ENCODE measurements at regions not wholly inside any gene's neighbourhood (a gene's known extent, or its start where the extent isn't known, plus 50 kb on each side); places are given as distances from the start of the nearest gene placed in this dataset.

DNA sequence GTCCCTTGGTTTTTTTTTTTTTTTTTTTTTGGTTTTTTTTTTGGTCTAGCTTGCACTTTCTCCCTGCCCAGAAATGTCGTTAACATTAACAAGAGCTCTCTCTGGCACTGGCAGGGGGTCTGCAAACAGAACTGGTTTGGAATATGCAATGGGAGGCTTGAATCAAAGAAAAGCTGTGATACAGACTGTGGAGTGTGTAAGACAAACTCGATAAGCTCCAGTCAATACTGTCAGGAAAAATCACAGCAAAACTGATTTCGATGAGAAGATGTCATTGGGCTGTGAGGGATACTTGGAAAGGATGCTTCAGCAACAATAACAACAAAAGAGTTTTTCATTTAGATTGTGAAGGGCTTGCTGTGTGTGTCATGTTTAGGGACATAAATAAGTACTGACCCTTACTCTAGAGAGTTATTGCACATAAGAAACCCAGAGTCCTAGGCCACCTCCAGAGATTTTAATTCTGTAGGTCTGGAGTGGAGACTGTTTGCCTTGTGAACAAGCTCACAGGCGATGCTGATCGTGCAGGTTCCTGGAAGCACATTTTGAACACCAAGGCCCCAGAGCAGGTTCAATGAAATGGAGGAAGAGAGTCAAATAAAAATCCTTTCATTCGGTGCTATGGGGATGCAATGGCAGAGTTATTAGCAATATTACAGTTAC, 470.7 kb upstream of the RBFOX1 start:
- TF ChIP-seq EP300 (IDR thresholded peaks at IDR 0.05; ENCODE audit: borderline replicate concordance): no peak
- TF ChIP-seq EGR1 (IDR thresholded peaks at IDR 0.05): no peak
- TF ChIP-seq TEAD4 (IDR thresholded peaks at IDR 0.05): no peak
- TF ChIP-seq CEBPB (IDR thresholded peaks at IDR 0.05): no peak
- TF ChIP-seq FOXM1 (IDR thresholded peaks at IDR 0.05; ENCODE audit: borderline replicate concordance, low read depth): no peak
- no peak for TF ChIP-seq CREB1 (IDR thresholded peaks at IDR 0.05; ENCODE audit: low read depth)
- TF ChIP-seq ZBTB7A (IDR thresholded peaks at IDR 0.05; ENCODE audit: low read depth): no peak
- no peak for TF ChIP-seq TCF12 (IDR thresholded peaks at IDR 0.05; ENCODE audit: low read depth)
- TF ChIP-seq RAD21 (IDR thresholded peaks at IDR 0.05; ENCODE audit: low read depth): no peak
- TF ChIP-seq TAF1 (IDR thresholded peaks at IDR 0.05; ENCODE audit: low read depth): no peak
- no peak for TF ChIP-seq YY1 (IDR thresholded peaks at IDR 0.05; ENCODE audit: low read depth)
- TF ChIP-seq, protein P1, sequence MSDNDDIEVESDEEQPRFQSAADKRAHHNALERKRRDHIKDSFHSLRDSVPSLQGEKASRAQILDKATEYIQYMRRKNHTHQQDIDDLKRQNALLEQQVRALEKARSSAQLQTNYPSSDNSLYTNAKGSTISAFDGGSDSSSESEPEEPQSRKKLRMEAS (IDR thresholded peaks at IDR 0.05): no peak
- TF ChIP-seq, protein P2, sequence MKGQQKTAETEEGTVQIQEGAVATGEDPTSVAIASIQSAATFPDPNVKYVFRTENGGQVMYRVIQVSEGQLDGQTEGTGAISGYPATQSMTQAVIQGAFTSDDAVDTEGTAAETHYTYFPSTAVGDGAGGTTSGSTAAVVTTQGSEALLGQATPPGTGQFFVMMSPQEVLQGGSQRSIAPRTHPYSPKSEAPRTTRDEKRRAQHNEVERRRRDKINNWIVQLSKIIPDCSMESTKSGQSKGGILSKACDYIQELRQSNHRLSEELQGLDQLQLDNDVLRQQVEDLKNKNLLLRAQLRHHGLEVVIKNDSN (IDR thresholded peaks at IDR 0.05): no peak
- no peak for TF ChIP-seq NFIC (IDR thresholded peaks at IDR 0.05)
- TF ChIP-seq, protein P3, sequence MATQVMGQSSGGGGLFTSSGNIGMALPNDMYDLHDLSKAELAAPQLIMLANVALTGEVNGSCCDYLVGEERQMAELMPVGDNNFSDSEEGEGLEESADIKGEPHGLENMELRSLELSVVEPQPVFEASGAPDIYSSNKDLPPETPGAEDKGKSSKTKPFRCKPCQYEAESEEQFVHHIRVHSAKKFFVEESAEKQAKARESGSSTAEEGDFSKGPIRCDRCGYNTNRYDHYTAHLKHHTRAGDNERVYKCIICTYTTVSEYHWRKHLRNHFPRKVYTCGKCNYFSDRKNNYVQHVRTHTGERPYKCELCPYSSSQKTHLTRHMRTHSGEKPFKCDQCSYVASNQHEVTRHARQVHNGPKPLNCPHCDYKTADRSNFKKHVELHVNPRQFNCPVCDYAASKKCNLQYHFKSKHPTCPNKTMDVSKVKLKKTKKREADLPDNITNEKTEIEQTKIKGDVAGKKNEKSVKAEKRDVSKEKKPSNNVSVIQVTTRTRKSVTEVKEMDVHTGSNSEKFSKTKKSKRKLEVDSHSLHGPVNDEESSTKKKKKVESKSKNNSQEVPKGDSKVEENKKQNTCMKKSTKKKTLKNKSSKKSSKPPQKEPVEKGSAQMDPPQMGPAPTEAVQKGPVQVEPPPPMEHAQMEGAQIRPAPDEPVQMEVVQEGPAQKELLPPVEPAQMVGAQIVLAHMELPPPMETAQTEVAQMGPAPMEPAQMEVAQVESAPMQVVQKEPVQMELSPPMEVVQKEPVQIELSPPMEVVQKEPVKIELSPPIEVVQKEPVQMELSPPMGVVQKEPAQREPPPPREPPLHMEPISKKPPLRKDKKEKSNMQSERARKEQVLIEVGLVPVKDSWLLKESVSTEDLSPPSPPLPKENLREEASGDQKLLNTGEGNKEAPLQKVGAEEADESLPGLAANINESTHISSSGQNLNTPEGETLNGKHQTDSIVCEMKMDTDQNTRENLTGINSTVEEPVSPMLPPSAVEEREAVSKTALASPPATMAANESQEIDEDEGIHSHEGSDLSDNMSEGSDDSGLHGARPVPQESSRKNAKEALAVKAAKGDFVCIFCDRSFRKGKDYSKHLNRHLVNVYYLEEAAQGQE (IDR thresholded peaks at IDR 0.05; ENCODE audit: low read depth): no peak

DNA sequence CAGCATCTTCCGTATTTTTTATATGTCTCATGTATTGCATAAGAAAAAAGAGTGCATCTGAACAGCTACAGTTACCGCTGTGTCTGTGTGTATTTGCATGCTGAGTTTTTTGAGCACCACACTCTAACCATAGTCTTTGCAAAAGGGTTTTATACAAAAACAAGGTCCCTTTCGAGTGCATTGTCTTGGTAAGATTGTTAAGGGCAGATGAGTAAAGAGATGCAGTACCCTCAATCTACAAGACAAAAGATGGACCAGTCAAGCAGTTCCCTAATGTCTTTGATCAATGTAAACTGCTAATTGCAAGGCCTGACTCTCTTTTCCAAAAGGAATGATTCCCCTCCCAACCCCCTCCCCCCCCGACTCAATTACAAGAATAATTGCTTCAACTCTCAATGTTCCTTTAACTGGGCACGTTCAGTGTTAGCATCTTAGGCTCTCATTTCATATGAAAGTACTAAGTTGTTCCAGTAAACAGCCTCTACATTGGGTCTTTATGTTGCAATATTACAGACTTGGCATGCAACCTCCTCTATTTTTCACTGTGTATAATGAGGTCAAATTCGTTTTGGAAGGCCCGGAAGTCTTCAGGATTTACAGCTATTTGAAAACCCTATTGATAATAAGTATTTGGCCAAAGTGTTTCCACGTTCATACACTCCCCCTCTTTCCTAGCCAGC, 471.4 kb upstream of the RBFOX1 start:
- no peak for TF ChIP-seq TCF12 (IDR thresholded peaks at IDR 0.05; ENCODE audit: low read depth)
- TF ChIP-seq NFIC (IDR thresholded peaks at IDR 0.05): no peak
- TF ChIP-seq EGR1 (IDR thresholded peaks at IDR 0.05): no peak
- no peak for TF ChIP-seq YY1 (IDR thresholded peaks at IDR 0.05; ENCODE audit: low read depth)
- no peak for TF ChIP-seq ZBTB7A (IDR thresholded peaks at IDR 0.05; ENCODE audit: low read depth)
- no peak for TF ChIP-seq CREB1 (IDR thresholded peaks at IDR 0.05; ENCODE audit: low read depth)

DNA sequence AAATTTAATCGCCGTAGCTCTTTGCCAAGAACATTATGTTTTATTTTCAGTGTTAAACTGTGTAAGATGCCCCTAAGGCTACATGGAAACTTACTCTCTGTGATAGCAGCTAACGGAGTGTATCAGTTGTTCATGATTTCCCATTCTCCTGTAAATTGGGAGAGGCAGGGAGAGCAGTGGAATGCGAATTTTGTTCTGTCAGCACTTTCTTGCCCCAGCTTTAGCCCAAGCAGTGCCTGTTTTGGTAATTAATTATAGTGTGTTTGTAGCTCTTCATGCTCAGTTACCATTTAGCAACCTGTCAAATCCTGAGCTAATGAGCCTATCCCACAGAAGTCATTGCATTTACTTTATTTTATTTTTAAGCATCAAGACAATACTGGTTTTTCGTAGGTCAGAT, 475.1 kb upstream of the RBFOX1 start:
- no peak for TF ChIP-seq CEBPB (IDR thresholded peaks at IDR 0.05)
- no peak for TF ChIP-seq NFIC (IDR thresholded peaks at IDR 0.05)
- TF ChIP-seq EGR1 (IDR thresholded peaks at IDR 0.05): no peak
- TF ChIP-seq CREB1 (IDR thresholded peaks at IDR 0.05; ENCODE audit: low read depth): no peak
- TF ChIP-seq TEAD4 (IDR thresholded peaks at IDR 0.05): no peak
- TF ChIP-seq EP300 (IDR thresholded peaks at IDR 0.05; ENCODE audit: borderline replicate concordance): no peak

DNA sequence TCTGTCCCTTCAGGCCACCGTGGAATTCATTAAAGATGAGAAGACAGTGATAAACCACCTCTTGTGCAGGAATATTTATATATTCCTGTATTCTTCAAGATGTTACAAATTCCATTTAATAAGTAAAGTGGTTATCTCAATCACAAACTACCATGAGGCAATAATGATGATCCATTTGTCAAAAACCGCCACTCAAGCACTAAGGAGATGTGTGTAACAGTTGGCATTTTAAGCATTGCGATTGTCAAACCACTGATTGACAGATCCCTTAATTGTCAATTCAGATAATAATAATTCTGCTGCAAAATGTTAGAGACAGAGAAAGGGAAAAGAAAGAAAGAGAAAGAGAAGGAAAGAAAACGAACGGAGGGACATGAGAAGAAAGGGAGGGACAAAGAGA, 476.1 kb upstream of the RBFOX1 start:
- TF ChIP-seq TAF1 (IDR thresholded peaks at IDR 0.05; ENCODE audit: low read depth): no peak
- no peak for TF ChIP-seq TEAD4 (IDR thresholded peaks at IDR 0.05)
- no peak for TF ChIP-seq CEBPB (IDR thresholded peaks at IDR 0.05)
- no peak for TF ChIP-seq ZBTB7A (IDR thresholded peaks at IDR 0.05; ENCODE audit: low read depth)
- TF ChIP-seq, protein P1 (IDR thresholded peaks at IDR 0.05): no peak
- no peak for TF ChIP-seq FOXM1 (IDR thresholded peaks at IDR 0.05; ENCODE audit: borderline replicate concordance, low read depth)
- no peak for TF ChIP-seq EGR1 (IDR thresholded peaks at IDR 0.05)
- TF ChIP-seq, protein P2 (IDR thresholded peaks at IDR 0.05): no peak
- no peak for TF ChIP-seq NFIC (IDR thresholded peaks at IDR 0.05)
- TF ChIP-seq TCF12 (IDR thresholded peaks at IDR 0.05; ENCODE audit: low read depth): no peak
- TF ChIP-seq CREB1 (IDR thresholded peaks at IDR 0.05; ENCODE audit: low read depth): no peak
- TF ChIP-seq, protein P3 (IDR thresholded peaks at IDR 0.05; ENCODE audit: low read depth): no peak
- TF ChIP-seq YY1 (IDR thresholded peaks at IDR 0.05; ENCODE audit: low read depth): no peak
- no peak for TF ChIP-seq EP300 (IDR thresholded peaks at IDR 0.05; ENCODE audit: borderline replicate concordance)
- no peak for TF ChIP-seq RAD21 (IDR thresholded peaks at IDR 0.05; ENCODE audit: low read depth)

DNA sequence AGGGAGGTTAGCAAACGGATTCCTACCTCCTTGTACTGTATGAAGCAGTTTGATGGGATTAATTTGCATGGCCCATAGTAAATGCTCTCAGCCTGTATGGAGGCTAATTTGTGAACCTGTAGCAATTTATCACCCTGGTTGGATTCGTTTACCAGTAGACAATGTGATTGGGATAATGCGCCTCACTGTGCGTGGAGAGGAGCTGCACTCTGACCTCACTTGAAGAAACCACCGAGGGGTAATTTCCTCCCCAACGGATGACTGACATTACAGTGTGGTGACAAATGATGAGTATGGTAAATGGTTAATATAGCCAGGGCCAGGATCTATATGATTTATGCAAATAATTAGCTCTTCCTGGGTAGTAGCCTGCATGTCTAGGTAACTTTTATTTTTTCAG, 479.1 kb upstream of the RBFOX1 start:
- TF ChIP-seq YY1 (IDR thresholded peaks at IDR 0.05; ENCODE audit: low read depth) (no peak), TCF12 (IDR thresholded peaks at IDR 0.05; ENCODE audit: low read depth) (no peak), CREB1 (IDR thresholded peaks at IDR 0.05; ENCODE audit: low read depth) (no peak), FOXM1 (IDR thresholded peaks at IDR 0.05; ENCODE audit: borderline replicate concordance, low read depth) (no peak), TAF1 (IDR thresholded peaks at IDR 0.05; ENCODE audit: low read depth) (no peak), RAD21 (IDR thresholded peaks at IDR 0.05; ENCODE audit: low read depth) (no peak), CEBPB (IDR thresholded peaks at IDR 0.05) (no peak), ZBTB7A (IDR thresholded peaks at IDR 0.05; ENCODE audit: low read depth) (no peak), NFIC (IDR thresholded peaks at IDR 0.05) (no peak), EGR1 (IDR thresholded peaks at IDR 0.05) (no peak), EP300 (IDR thresholded peaks at IDR 0.05; ENCODE audit: borderline replicate concordance) (no peak), TEAD4 (IDR thresholded peaks at IDR 0.05) (no peak)
- TF ChIP-seq, protein P3 (IDR thresholded peaks at IDR 0.05; ENCODE audit: low read depth): no peak
- TF ChIP-seq, protein P1 (IDR thresholded peaks at IDR 0.05): no peak
- TF ChIP-seq, protein P2 (IDR thresholded peaks at IDR 0.05): no peak

Data from Ishikawa (cell line).